Endodermal cell (in vitro differentiated cells): ENCODE measurements at regions not wholly inside any gene's neighbourhood (a gene's known extent, or its start where the extent isn't known, plus 50 kb on each side); places are given as distances from the start of the nearest gene placed in this dataset.

ENCODE experiments used
- DNase-seq: peaks from one replicate; pipeline ENCODE4 v3.0.0-alpha.2; 2017
- H3K27ac ChIP-seq: 2 replicates; pipeline ENCODE4 v1.5.1; 2013; ENCODE audit warnings: mild to moderate bottlenecking, low read depth, low read length, moderate library complexity
- H3K27me3 ChIP-seq: 2 replicates; pipeline ENCODE4 v1.6.1; 2013; ENCODE audit warnings: mild to moderate bottlenecking, low read length, moderate library complexity; ENCODE audit not compliant: insufficient read depth, control insufficient read depth, poor library complexity, severe bottlenecking
- H3K36me3 ChIP-seq: 2 replicates; pipeline ENCODE4 v1.7.0; 2013; ENCODE audit warnings: mild to moderate bottlenecking, low read length, moderate library complexity; ENCODE audit not compliant: control insufficient read depth, insufficient read depth
- H3K4me1 ChIP-seq: one replicate; pipeline ENCODE4 v1.7.0; 2013; ENCODE audit warnings: low read length; ENCODE audit not compliant: control insufficient read depth, insufficient read depth
- H3K4me3 ChIP-seq: 2 replicates; pipeline ENCODE4 v1.5.1; 2013; ENCODE audit warnings: mild to moderate bottlenecking, low read length, moderate library complexity
- H3K9ac ChIP-seq: 2 replicates; pipeline ENCODE4 v1.6.1; 2013; ENCODE audit warnings: mild to moderate bottlenecking, low read length, moderate library complexity; ENCODE audit not compliant: poor library complexity, severe bottlenecking; ENCODE audit errors: extremely low read depth
- H3K9me3 ChIP-seq: 2 replicates; pipeline ENCODE4 v1.6.1; 2013; ENCODE audit warnings: mild to moderate bottlenecking, low read length, moderate library complexity; ENCODE audit not compliant: control insufficient read depth
- H3K27ac Mint-ChIP-seq: 2 replicates; pipeline ENCODE4 v1.8.0; 2020; ENCODE audit warnings: mixed read lengths
- H3K27me3 Mint-ChIP-seq: 2 replicates; pipeline ENCODE4 v1.8.0; 2021; ENCODE audit warnings: mild to moderate bottlenecking, mixed read lengths; ENCODE audit not compliant: insufficient read depth
- H3K36me3 Mint-ChIP-seq: 2 replicates; pipeline ENCODE4 v1.8.0; 2020; ENCODE audit warnings: low read depth, mixed read lengths
- H3K4me1 Mint-ChIP-seq: 2 replicates; pipeline ENCODE4 v1.8.0; 2020; ENCODE audit warnings: mixed read lengths
- H3K4me3 Mint-ChIP-seq: 2 replicates; pipeline ENCODE4 v1.8.0; 2020; ENCODE audit warnings: mild to moderate bottlenecking, moderate library complexity, mixed read lengths
- H3K9me3 Mint-ChIP-seq: 2 replicates; pipeline ENCODE4 v1.8.0; 2020; ENCODE audit warnings: mild to moderate bottlenecking, mixed read lengths
- CTCF ChIP-seq: fragments of 200-600 bp; sonication (generic); conservative IDR thresholded peaks from 2 replicates; pipeline ENCODE4 v1.5.0; 2021; ENCODE audit warnings: antibody characterized with exemption, mild to moderate bottlenecking
- WGBS, 2 experiments: methylation state at CpG; one replicate each; pipeline versions ENCODE4 v1.1.5 to v1.1.7; 2013; ENCODE audit warnings: missing lambda C conversion rate in 2 of 2, mixed read lengths in 1 of 2; ENCODE audit not compliant: insufficient coverage in 1 of 2, insufficient read length in 1 of 2; 5-methylcytosine and 5-hydroxymethylcytosine counted together

- no peak overlapping the region for H3K4me3 ChIP-seq
- H3K9ac ChIP-seq = no peak overlapping the region
- no peak overlapping the region for H3K27ac ChIP-seq
- H3K36me3 ChIP-seq = no peaks in the 10 kb centered on the region
- no peak for TF ChIP-seq CTCF
- H3K9me3 Mint-ChIP-seq = no peaks in the 10 kb centered on the region
- no peak overlapping the region for H3K4me3 Mint-ChIP-seq
- no peaks in the 10 kb centered on the region for H3K4me1 ChIP-seq
- H3K27ac Mint-ChIP-seq = no peak overlapping the region
- H3K27me3 Mint-ChIP-seq = peaks cover 6% of the 10 kb centered on the region
- 84% methylated on average over 5 to 8 of the region's 8 CpGs for WGBS, 2 experiments
- DNase-seq = no peak
- H3K4me1 Mint-ChIP-seq = no peaks in the 10 kb centered on the region
- H3K9me3 ChIP-seq = no peaks in the 10 kb centered on the region
- no peaks in the 10 kb centered on the region for H3K36me3 Mint-ChIP-seq
- H3K27me3 ChIP-seq = no peaks in the 10 kb centered on the region
These were observed 125.0 kb upstream of the SOX1 start for GRCh38 chr13:111941845-111942447.

GRCh38 chr13:111943229-111943795 lies 123.6 kb upstream of the SOX1 start:
- WGBS, 2 experiments = 85 to 86% methylated on average over 4 to 18 of the region's 18 CpGs
- H3K27me3 ChIP-seq = no peaks in the 10 kb centered on the region
- no peaks in the 10 kb centered on the region for H3K4me1 Mint-ChIP-seq
- no peaks in the 10 kb centered on the region for H3K9me3 ChIP-seq
- H3K27me3 Mint-ChIP-seq = peaks cover 6% of the 10 kb centered on the region
- H3K9me3 Mint-ChIP-seq = no peaks in the 10 kb centered on the region
- H3K9ac ChIP-seq = no peak overlapping the region
- H3K27ac ChIP-seq = no peak overlapping the region
- no peak for TF ChIP-seq CTCF
- no peaks in the 10 kb centered on the region for H3K36me3 Mint-ChIP-seq
- no peaks in the 10 kb centered on the region for H3K36me3 ChIP-seq
- no peak overlapping the region for H3K4me3 Mint-ChIP-seq
- no peak overlapping the region for H3K27ac Mint-ChIP-seq
- H3K4me3 ChIP-seq = no peak overlapping the region
- DNase-seq = no peak
- no peaks in the 10 kb centered on the region for H3K4me1 ChIP-seq

GRCh38 chr13:111944171-111944583 lies 122.8 kb upstream of the SOX1 start:
- Histone ChIP-seq H3K27ac (no peak overlapping the region), H3K9ac (no peak overlapping the region), H3K4me3 (no peak overlapping the region), H3K9me3 (no peaks in the 10 kb centered on the region), H3K27me3 (no peaks in the 10 kb centered on the region), H3K36me3 (no peaks in the 10 kb centered on the region), H3K4me1 (no peaks in the 10 kb centered on the region)
- Mint-ChIP-seq H3K9me3 (no peaks in the 10 kb centered on the region), H3K27ac (no peak overlapping the region), H3K4me1 (no peaks in the 10 kb centered on the region), H3K4me3 (no peak overlapping the region), H3K27me3 (peaks cover 6% of the 10 kb centered on the region), H3K36me3 (no peaks in the 10 kb centered on the region)
- no peak for DNase-seq
- TF ChIP-seq CTCF = no peak
- WGBS, 2 experiments = 85 to 93% methylated on average over 5 to 16 of the region's 16 CpGs
